ENCODE measurements at regions not wholly inside any gene's neighbourhood (a gene's known extent, or its start where the extent isn't known, plus 50 kb on each side); places are given as distances from the start of the nearest gene placed in this dataset.

DNA sequence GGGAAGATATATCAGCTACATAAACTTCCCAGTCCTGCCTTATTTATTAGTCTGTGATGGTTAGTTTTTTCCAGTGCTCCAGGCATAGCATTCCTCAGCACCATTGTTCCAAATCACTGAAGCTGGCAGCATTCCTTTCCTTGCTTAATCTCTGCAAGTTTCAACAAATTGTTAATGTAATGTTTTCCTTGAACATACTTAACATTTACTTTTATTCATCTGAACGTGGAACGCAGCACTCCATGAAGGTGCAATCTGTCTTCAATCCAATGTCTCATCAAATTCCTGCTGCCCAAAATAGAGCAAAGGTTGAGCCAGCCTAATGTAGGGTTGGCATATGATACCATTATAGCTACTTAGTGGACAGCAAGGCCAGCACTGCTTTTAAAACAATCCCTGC is 441.1 kb upstream of the RBFOX1 start:
- TF ChIP-seq, protein P1, sequence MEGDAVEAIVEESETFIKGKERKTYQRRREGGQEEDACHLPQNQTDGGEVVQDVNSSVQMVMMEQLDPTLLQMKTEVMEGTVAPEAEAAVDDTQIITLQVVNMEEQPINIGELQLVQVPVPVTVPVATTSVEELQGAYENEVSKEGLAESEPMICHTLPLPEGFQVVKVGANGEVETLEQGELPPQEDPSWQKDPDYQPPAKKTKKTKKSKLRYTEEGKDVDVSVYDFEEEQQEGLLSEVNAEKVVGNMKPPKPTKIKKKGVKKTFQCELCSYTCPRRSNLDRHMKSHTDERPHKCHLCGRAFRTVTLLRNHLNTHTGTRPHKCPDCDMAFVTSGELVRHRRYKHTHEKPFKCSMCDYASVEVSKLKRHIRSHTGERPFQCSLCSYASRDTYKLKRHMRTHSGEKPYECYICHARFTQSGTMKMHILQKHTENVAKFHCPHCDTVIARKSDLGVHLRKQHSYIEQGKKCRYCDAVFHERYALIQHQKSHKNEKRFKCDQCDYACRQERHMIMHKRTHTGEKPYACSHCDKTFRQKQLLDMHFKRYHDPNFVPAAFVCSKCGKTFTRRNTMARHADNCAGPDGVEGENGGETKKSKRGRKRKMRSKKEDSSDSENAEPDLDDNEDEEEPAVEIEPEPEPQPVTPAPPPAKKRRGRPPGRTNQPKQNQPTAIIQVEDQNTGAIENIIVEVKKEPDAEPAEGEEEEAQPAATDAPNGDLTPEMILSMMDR (IDR thresholded peaks at IDR 0.05), result no peak
- no peak for TF ChIP-seq POLR2A (IDR thresholded peaks at IDR 0.05)
